Sigmoid colon (tissue), 4 donors: ENCODE measurements at regions not wholly inside any gene's neighbourhood (a gene's known extent, or its start where the extent isn't known, plus 50 kb on each side); places are given as distances from the start of the nearest gene placed in this dataset.

Experiments used
- POLR2A ChIP-seq, 2 donors: fragments of 450-650 bp; IDR thresholded peaks; one replicate each; pipeline ENCODE4 v1.6.1; 2016; ENCODE audit warnings: antibody characterized with exemption in 2 of 2, mild to moderate bottlenecking in 2 of 2, moderate library complexity in 2 of 2
- POLR2AphosphoS5 ChIP-seq, 4 donors: sonication (generic); formaldehyde crosslinking; IDR thresholded peaks; one replicate each; pipeline ENCODE4 v1.6.1; 2017; ENCODE audit warnings: antibody characterized with exemption in 4 of 4
- TF ChIP-seq, protein P1 (sequence below), 4 experiments: fragments of 450-650 bp in 3 of 4; fragments of 200-600 bp in 1 of 4; IDR thresholded peaks; one replicate each; pipeline ENCODE4 v1.5.1; 2016 to 2019; ENCODE audit warnings: antibody characterized with exemption in 4 of 4, mild to moderate bottlenecking in 3 of 4, moderate library complexity in 2 of 4

DNA sequence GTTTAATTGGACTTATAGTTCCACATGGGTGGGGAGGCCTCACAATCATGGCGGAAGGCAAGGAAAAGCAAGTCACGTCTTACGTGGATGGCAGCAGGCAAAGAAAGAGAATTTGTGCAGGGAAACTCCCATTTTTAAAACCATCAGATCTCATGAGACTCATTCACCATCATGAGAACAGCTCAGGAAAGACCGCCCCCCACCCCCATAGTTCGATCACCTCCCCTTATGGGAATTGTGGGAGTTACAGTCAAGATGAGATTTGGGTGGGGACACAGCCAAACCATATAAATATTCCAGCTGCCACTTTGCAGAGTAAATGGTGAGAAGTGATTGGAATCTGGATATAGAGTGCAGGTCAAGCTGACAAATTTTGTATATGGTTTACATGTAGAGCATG lies 187.4 kb downstream of the ARL4C start:
- TF ChIP-seq, protein P1, sequence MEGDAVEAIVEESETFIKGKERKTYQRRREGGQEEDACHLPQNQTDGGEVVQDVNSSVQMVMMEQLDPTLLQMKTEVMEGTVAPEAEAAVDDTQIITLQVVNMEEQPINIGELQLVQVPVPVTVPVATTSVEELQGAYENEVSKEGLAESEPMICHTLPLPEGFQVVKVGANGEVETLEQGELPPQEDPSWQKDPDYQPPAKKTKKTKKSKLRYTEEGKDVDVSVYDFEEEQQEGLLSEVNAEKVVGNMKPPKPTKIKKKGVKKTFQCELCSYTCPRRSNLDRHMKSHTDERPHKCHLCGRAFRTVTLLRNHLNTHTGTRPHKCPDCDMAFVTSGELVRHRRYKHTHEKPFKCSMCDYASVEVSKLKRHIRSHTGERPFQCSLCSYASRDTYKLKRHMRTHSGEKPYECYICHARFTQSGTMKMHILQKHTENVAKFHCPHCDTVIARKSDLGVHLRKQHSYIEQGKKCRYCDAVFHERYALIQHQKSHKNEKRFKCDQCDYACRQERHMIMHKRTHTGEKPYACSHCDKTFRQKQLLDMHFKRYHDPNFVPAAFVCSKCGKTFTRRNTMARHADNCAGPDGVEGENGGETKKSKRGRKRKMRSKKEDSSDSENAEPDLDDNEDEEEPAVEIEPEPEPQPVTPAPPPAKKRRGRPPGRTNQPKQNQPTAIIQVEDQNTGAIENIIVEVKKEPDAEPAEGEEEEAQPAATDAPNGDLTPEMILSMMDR (IDR thresholded peaks at IDR 0.05) = no peak
- no peak for TF ChIP-seq POLR2AphosphoS5 (IDR thresholded peaks at IDR 0.05)
- TF ChIP-seq POLR2A (IDR thresholded peaks at IDR 0.05) = no peak
